OCI-LY3 (cell line): ENCODE measurements at regions not wholly inside any gene's neighbourhood (a gene's known extent, or its start where the extent isn't known, plus 50 kb on each side); places are given as distances from the start of the nearest gene placed in this dataset.

Experiments used
- EZH2phosphoT487 ChIP-seq: fragments of 200-600 bp; shearing (Covaris generic); IDR thresholded peaks from 2 replicates; pipeline ENCODE4 v1.6.1; 2018; ENCODE audit warnings: antibody characterized with exemption, mixed run types, low read depth
- TF ChIP-seq, protein P1 (sequence below): fragments of 200-600, 300-600 bp; sonication (generic); IDR thresholded peaks from 2 replicates; pipeline ENCODE4 v1.5.1; 2014; ENCODE audit warnings: antibody characterized with exemption, low read length, low read depth

DNA sequence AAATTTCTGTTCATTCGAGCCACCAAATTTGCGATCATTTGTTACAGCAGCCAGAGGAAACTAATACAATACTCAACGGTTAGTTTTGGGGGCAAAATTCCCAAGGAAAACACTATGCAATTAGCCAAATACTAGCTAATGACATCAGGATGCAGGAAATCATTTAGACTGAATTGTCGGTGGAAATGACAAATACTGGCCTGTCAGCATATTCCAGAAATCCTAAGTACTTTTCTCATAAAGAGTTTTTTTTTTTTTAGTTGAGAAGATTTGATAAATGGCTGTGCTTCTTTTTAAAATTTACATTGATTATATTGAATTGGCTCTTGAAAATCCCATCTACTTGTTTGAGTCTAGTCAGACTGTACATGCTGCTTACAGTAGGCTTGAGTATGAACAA, 410.1 kb downstream of the SUCLG1 start:
- TF ChIP-seq, protein P1, sequence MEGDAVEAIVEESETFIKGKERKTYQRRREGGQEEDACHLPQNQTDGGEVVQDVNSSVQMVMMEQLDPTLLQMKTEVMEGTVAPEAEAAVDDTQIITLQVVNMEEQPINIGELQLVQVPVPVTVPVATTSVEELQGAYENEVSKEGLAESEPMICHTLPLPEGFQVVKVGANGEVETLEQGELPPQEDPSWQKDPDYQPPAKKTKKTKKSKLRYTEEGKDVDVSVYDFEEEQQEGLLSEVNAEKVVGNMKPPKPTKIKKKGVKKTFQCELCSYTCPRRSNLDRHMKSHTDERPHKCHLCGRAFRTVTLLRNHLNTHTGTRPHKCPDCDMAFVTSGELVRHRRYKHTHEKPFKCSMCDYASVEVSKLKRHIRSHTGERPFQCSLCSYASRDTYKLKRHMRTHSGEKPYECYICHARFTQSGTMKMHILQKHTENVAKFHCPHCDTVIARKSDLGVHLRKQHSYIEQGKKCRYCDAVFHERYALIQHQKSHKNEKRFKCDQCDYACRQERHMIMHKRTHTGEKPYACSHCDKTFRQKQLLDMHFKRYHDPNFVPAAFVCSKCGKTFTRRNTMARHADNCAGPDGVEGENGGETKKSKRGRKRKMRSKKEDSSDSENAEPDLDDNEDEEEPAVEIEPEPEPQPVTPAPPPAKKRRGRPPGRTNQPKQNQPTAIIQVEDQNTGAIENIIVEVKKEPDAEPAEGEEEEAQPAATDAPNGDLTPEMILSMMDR = no peak
- TF ChIP-seq EZH2phosphoT487 = no peak
